Epithelial cell of proximal tubule (primary cell): ENCODE measurements at regions not wholly inside any gene's neighbourhood (a gene's known extent, or its start where the extent isn't known, plus 50 kb on each side); places are given as distances from the start of the nearest gene placed in this dataset.
"Not testable (repeated sequence)": the region's sequence is repeated elsewhere in the genome, so short reads cannot be mapped to it uniquely, and the experiment has no call there.

Experiments used
- DNase-seq: peaks from one replicate; pipeline ENCODE4 v3.0.0-alpha.2; 2011; ENCODE audit warnings: low read depth
- H3K4me3 ChIP-seq: 2 replicates; pipeline ENCODE4 v1.5.1; 2011; ENCODE audit warnings: low read depth, mild to moderate bottlenecking, low read length
- TF ChIP-seq, protein P1 (sequence below): conservative IDR thresholded peaks from 2 replicates; pipeline ENCODE4 v1.5.1; 2012; ENCODE audit warnings: low read depth, mild to moderate bottlenecking, low read length

DNA sequence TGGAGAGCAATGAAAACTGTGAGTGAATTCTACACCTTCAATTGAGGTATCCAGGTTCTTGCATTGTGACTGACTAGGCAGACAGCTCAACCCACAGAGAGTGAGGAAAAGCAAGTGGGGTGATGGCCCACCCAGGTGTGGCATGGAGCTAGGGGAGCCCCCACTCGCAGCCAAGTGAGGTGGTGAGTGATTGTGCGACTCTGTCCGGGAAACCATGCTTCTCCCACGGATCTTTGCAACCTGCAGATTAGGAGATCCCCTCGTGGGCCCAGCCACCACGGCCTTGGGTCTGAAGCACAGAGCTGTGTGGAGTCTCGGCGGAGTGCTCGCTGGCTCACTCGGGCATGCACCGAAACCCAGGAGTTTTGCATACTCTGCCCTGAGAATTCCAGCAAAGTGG is 120.1 kb downstream of the ALG10 start:
- no peak for DNase-seq
- H3K4me3 ChIP-seq = no peak overlapping the region
- TF ChIP-seq, protein P1, sequence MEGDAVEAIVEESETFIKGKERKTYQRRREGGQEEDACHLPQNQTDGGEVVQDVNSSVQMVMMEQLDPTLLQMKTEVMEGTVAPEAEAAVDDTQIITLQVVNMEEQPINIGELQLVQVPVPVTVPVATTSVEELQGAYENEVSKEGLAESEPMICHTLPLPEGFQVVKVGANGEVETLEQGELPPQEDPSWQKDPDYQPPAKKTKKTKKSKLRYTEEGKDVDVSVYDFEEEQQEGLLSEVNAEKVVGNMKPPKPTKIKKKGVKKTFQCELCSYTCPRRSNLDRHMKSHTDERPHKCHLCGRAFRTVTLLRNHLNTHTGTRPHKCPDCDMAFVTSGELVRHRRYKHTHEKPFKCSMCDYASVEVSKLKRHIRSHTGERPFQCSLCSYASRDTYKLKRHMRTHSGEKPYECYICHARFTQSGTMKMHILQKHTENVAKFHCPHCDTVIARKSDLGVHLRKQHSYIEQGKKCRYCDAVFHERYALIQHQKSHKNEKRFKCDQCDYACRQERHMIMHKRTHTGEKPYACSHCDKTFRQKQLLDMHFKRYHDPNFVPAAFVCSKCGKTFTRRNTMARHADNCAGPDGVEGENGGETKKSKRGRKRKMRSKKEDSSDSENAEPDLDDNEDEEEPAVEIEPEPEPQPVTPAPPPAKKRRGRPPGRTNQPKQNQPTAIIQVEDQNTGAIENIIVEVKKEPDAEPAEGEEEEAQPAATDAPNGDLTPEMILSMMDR = no peak

DNA sequence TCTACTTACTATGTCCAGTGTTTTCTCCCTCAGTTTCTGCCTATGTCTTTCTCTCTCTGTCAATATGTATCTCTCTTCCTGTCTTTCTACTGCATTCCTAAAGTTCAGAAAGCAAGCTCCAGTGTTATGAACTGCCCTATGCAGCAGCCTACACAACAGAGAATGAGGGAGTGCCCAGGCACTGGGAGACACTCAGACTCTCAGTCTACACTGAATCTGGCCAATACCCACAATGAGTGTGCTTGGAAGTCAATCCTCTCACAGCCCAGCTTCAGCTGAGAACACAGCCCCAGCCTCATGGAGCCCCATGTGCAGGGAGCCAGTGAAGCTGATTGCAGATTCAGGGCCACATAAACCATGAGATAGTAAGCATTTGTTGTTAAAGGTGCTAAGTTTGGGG is 128.7 kb downstream of the ALG10 start:
- TF ChIP-seq, protein P1 = no peak
- no peak for DNase-seq
- H3K4me3 ChIP-seq = no peak overlapping the region

DNA sequence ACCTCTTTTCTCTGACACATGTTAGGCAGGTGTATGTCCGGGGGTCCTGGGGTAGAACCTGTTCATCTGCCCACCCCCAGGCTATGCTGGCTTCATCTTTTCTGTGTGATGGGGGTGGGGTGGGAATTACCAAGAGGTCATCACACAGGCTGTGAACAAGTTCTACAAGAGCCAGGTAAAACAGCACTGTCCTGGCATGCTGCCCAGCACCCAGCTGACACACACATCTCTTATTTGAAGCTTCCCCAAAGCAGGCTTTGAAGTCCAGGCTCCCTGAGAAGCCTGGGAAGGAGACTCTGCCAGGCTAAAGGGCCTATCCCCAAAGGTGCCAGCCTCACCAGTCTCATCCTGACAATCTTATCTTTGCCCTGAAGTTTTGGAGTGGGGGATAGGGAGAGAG is 141.1 kb downstream of the ALG10 start:
- TF ChIP-seq, protein P1 = no peak
- DNase-seq = no peak
- no peak overlapping the region for H3K4me3 ChIP-seq

DNA sequence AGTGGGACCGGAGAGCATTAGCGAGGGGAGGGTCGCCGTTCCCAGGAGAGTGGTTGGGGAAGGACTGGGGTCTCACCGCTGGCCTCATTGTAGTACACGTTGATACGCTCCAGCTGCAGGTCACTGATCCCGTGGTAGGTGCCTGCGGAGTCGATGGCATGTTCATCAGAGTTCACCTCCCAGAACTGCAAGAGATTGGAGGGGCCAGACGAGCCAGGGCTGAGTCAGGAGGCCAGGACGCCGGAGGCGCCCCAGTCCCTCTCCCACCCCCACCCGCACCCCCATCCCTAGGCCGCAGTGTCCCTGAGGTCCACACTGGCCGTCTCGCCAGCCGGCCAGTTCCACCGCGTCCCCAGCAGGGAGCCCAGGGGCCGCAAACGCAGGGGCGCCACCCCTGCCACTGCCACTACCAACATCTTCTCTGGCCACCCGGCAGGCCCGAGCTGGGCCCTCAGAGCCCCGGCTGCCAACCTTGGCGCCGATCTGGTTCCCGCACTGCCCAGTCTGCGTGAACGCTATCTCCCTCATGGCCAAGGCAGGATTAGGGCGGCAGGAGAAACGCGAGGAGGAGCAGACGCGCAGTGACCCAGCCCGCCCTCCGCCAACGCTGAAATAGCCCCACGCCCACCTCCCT is 144.2 kb downstream of the ALG10 start:
- TF ChIP-seq, protein P1 = no peak
- no peak for DNase-seq

DNA sequence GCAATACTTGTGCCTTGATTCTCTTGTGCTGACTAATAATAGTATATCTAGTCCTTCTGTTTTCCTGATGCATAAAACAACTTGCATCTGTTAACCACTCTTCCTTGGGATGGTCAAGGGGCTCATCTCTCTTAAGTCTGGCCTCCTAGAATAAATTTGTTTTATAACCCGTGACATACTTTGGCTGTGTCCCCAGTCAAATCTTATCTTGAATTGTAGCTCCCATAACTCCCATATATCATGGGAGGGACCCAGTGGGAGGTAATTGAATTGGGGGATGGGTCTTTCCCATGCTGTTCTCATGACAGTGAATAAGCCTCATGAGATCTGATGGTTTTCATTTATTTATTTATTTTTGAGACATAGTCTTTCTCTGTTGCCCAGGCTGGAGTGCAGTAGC is 146.2 kb downstream of the ALG10 start:
- not testable (repeated sequence) for H3K4me3 ChIP-seq, DNase-seq

More for the DNA sequence above, 144.2 kb downstream of the ALG10 start:
- H3K4me3 ChIP-seq = no peak overlapping the region

DNA sequence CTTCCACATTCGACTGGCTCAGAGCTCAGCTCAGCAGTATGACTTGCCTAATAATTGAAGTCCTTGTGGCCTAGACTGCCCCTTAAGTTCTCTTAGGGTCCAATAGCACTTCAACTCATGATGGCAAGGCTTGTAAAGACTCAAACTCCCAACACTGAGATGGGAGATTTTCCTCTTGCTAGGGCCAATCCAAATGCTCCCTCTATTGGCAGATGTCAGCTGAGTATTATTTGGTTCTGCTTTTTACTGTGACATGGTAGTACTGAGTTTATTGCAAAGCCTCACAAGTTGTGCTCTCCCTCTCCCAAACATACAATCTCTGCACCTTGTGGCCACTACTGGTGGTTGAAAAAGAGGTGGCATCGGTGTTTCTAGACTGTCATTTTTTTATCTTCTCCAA is 164.2 kb downstream of the ALG10 start:
- TF ChIP-seq, protein P1 = peak; percentile 4
- no peak for DNase-seq
- no peak overlapping the region for H3K4me3 ChIP-seq

DNA sequence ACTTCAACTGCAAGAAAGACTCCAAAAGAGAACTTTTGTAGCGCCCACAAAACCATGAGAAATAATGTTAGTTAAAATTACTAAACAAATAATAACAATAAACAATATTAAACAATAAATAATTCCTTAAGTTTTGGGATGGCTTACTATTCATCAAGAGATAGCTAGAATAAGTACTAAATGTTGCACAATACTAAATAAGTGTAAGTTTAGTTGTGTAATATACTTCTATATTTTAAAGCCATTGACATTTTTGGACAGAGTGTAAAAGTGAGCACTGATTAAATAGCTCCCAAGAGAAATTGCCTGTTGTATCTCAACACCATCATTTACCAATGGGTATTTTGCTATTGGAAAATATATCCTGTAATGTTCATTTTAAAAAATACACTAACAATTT is 166.7 kb downstream of the ALG10 start:
- no peak overlapping the region for H3K4me3 ChIP-seq
- TF ChIP-seq, protein P1 = no peak
- no peak for DNase-seq
